C4-2B (cell line): ENCODE measurements at regions not wholly inside any gene's neighbourhood (a gene's known extent, or its start where the extent isn't known, plus 50 kb on each side); places are given as distances from the start of the nearest gene placed in this dataset.

Source experiments
- ZFX ChIP-seq: fragments of 450-650 bp; IDR thresholded peaks from 2 replicates; pipeline ENCODE4 v1.6.1; 2017
- TF ChIP-seq, protein P1 (sequence below): fragments of 450-650 bp; conservative IDR thresholded peaks from 2 replicates; pipeline ENCODE4 v1.5.1; 2017; ENCODE audit warnings: mild to moderate bottlenecking

DNA sequence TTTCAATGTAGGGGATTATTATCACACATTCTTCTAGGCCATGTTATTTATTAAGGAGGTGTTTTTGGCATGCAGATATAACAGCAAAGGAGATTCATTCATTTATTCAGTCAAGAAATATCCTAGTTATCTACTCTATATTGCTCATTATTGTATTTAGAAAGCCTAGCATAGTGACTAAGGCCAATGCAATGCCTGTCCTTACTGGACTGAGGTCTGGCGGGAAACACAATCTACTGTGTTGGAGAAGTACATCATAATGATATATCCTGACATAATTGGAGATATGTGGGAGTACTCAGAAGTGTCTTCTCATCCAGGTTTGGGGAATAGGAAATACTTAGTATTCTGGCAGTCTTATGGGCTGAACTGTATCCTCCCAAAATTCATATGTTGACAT, 421.5 kb upstream of the USP24 start:
- TF ChIP-seq, protein P1, sequence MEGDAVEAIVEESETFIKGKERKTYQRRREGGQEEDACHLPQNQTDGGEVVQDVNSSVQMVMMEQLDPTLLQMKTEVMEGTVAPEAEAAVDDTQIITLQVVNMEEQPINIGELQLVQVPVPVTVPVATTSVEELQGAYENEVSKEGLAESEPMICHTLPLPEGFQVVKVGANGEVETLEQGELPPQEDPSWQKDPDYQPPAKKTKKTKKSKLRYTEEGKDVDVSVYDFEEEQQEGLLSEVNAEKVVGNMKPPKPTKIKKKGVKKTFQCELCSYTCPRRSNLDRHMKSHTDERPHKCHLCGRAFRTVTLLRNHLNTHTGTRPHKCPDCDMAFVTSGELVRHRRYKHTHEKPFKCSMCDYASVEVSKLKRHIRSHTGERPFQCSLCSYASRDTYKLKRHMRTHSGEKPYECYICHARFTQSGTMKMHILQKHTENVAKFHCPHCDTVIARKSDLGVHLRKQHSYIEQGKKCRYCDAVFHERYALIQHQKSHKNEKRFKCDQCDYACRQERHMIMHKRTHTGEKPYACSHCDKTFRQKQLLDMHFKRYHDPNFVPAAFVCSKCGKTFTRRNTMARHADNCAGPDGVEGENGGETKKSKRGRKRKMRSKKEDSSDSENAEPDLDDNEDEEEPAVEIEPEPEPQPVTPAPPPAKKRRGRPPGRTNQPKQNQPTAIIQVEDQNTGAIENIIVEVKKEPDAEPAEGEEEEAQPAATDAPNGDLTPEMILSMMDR, result no peak
- TF ChIP-seq ZFX, result no peak
